ENCODE measurements at regions not wholly inside any gene's neighbourhood (a gene's known extent, or its start where the extent isn't known, plus 50 kb on each side); places are given as distances from the start of the nearest gene placed in this dataset.
"Not testable (repeated sequence)": the region's sequence is repeated elsewhere in the genome, so short reads cannot be mapped to it uniquely, and the experiment has no call there.

DNA sequence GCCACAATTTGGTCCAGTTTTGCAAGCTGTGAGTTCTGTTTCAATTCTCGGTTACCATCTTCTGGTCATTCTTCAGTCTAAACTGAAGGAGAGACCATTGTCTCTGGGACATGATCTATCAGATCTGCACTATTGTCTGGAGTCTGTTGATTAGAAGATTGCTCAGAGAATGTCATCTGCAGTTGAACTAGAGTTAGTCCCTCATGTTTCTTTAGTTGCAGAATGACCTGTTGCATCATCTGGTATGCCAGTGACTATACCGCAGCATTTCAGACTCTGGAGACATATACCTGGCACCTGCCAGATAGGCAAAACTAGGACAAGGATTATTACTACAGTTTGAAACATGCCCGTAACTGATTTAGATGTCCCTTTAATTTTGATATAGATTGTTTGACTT lies 194.8 kb downstream of the LRRC70 start:
- TF ChIP-seq, protein P1, sequence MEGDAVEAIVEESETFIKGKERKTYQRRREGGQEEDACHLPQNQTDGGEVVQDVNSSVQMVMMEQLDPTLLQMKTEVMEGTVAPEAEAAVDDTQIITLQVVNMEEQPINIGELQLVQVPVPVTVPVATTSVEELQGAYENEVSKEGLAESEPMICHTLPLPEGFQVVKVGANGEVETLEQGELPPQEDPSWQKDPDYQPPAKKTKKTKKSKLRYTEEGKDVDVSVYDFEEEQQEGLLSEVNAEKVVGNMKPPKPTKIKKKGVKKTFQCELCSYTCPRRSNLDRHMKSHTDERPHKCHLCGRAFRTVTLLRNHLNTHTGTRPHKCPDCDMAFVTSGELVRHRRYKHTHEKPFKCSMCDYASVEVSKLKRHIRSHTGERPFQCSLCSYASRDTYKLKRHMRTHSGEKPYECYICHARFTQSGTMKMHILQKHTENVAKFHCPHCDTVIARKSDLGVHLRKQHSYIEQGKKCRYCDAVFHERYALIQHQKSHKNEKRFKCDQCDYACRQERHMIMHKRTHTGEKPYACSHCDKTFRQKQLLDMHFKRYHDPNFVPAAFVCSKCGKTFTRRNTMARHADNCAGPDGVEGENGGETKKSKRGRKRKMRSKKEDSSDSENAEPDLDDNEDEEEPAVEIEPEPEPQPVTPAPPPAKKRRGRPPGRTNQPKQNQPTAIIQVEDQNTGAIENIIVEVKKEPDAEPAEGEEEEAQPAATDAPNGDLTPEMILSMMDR (IDR thresholded peaks at IDR 0.05; ENCODE audit: insufficient read depth, missing control alignments) = no peak
- FAIRE-seq (no peak), DNase-seq (ENCODE audit: insufficient read length, low spot score) (no peak)

DNA sequence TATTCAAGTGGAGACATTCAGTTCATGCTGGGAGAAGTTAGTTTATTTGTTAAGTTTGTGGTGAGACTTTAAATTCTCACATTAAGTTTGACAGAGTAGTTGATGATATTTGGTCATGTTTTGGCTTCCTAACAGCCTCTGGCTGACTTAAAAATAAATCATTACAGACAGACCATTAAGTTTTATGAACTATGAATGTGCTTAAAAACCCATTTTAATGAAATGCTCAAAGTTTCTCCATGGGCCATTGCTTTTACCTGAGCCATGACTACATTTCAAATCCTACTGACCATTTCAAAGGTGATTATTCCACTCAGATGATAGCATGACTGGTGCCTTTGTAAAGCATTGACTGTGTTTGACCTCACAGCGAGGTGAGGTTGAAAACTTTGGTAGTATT lies 192.7 kb downstream of the LRRC70 start:
- TF ChIP-seq, protein P1 (IDR thresholded peaks at IDR 0.05; ENCODE audit: insufficient read depth, missing control alignments) = no peak
- FAIRE-seq (no peak), DNase-seq (ENCODE audit: insufficient read length, low spot score) (no peak)

DNA sequence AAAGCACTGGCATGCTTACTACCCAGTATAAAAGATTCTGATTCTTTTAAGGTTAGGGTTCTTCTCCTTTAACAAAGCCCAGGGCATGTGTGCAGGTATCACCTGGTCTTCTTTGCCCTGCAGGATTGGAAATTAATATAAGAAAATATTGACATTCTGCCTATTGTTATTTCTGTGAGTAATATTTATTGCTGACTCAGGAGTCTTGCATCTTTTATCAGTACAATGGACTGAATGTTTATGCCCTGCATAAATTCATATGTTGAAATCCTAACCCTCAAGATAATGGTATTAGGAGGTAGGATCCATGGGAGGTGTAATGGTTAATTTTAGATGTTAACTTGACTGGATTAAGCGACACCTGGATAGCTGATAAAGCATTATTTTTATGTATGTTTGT lies 189.0 kb downstream of the LRRC70 start:
- TF ChIP-seq, protein P1 (IDR thresholded peaks at IDR 0.05; ENCODE audit: insufficient read depth, missing control alignments) = no peak
- FAIRE-seq = no peak

DNA sequence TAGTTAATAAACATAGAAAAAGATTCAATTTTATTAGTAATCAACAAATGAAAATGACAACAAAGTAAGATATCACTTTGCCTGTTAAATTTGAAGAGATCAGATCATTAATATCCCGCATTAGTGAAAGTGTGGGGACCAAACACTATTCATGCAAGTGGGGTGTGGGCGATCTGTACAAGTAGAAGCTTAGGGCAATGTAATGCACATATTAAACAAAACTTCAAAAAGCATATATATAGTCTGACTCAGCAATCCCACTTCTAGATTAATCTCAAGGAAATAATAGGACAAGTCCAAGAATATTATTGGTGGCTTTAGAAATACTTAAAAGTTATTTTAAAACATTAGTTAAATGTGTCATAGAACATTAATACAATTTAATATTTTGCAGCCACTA lies 188.5 kb downstream of the LRRC70 start:
- DNase-seq (ENCODE audit: insufficient read length, low spot score) (no peak), FAIRE-seq (no peak)
- TF ChIP-seq, protein P1 (IDR thresholded peaks at IDR 0.05; ENCODE audit: insufficient read depth, missing control alignments) = no peak

More for the DNA sequence above, 189.0 kb downstream of the LRRC70 start:
- DNase-seq (ENCODE audit: insufficient read length, low spot score) = no peak

DNA sequence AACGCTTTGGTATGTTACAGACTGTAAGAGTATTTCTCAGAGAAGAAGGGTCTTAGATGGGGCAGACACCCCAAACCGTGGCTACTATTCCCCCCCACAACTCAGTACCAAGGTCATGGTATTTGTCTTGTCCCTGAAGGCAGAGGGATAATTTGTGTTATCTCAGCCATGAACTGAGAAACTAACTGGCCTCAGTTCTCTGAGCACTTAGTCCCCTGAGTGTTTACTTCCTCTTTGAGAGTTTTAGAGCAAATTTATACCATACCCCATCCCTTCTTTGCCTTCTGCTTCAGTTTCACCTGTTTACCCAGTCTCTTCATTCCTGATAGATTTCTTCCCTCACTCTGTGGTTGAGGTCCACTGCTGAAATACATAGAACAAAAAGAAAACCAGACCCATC lies 183.9 kb downstream of the LRRC70 start:
- TF ChIP-seq, protein P1 (IDR thresholded peaks at IDR 0.05; ENCODE audit: insufficient read depth, missing control alignments) = no peak
- DNase-seq (ENCODE audit: insufficient read length, low spot score) (no peak), FAIRE-seq (no peak)

DNA sequence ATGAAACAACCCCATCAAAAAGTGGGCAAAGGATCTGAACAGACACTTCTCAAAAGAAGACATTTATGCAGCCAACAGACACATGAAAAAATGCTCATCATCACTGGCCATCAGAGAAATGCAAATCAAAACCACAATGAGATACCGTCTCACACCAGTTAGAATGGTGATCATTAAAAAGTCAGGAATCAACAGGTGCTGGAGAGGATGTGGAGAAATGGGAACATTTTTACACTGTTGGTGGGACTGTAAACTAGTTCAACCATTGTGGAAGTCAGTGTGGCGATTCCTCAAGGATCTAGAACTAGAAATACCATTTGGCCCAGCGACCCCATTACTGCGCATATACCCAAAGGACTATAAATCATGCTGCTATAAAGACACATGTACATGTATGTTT lies 179.1 kb downstream of the LRRC70 start:
- DNase-seq (ENCODE audit: insufficient read length, low spot score); FAIRE-seq: not testable (repeated sequence)

DNA sequence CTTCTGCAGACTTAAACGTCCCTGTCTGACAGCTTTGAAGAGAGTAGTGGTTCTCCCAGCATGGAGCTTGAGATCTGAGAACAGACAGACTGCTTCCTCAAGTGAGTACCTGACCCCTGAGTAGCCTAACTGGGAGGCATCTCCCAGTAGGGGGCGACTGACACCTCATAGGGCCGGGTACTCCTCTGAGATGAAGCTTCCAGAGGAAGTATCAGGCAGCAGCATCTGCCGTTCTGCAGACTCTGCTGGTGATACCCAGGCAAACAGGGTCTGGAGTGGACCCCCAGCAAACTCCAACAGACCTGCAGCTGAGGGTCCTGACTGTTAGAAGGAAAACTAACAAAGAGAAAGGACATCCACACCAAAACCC lies 174.4 kb downstream of the LRRC70 start:
- not testable (repeated sequence) for DNase-seq (ENCODE audit: insufficient read length, low spot score); FAIRE-seq

DNA sequence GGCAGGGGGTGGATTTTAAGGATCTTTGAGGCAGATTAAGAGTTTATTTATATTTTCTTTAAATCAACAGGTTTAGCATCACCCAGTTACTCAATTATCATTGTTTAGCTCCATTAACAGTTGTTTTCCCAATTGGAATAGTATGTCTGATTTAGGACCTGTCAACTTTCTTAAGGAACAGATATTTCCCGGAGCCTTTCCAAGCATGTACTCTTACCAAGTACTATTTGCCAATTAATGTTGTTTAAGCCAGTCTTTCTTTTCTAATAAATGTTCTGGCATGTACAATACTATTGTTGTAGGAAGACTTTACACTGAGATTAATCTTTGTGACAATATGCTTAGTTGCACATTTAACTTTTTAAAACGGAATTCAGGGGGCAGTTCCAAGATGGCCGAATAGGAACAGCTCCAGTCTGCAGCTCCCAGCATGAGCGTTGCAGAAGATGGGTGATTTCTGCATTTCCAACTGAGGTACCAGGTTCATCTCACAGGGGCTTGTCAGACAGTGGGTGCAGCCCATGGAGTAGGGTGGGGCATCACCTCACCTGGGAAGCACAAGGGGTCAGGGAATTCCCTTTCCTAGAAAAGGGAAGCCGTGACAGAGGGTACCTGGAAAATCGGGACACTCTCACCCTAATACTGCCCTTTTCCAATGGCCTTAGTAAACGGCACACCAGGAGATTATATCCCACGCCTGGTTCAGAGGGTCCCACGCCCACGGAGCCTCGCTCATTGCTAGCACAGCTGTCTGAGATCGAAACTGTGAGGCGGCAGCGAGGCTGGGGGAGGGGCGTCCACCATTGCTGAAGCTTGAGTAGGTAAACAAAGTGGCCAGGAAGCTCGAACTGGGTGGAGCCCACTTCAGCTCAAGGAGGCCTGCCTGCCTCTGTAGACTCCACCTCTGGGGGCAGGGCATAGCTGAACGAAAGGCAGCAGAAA lies 173.7 kb downstream of the LRRC70 start:
- DNase-seq (ENCODE audit: insufficient read length, low spot score); FAIRE-seq: not testable (repeated sequence)

DNA sequence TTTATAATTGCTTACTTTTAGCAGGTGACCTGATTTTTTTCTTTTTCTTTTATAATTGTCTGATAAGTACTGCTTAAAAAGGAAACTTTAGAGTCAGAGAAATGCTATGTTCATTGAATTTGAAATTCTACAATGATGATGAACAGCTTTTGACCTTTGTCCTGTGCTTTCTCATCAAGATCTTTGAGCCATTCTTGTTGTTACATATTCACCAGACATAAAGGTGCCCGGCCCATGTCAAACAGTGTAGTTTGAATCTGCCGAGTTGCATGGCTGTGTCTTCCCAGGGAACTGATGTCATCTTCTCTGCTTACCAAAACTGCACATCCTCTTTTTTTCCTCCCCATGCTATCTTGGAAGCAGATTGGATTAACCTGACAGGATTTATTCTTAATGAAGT lies 163.6 kb downstream of the LRRC70 start:
- TF ChIP-seq, protein P1 (IDR thresholded peaks at IDR 0.05; ENCODE audit: insufficient read depth, missing control alignments) = no peak
- no peak for DNase-seq (ENCODE audit: insufficient read length, low spot score)
- no peak for FAIRE-seq

Data from D721Med (cell line).